GM12892 (cell line): ENCODE measurements at regions not wholly inside any gene's neighbourhood (a gene's known extent, or its start where the extent isn't known, plus 50 kb on each side); places are given as distances from the start of the nearest gene placed in this dataset.

ENCODE experiments used
- POLR2A ChIP-seq: IDR thresholded peaks from 2 replicates; pipeline ENCODE4 v1.6.1; 2011; ENCODE audit warnings: low read depth, low read length, control low read depth
- POLR2AphosphoS5 ChIP-seq: IDR thresholded peaks from 2 replicates; pipeline ENCODE4 v1.6.1; 2011; ENCODE audit warnings: low read depth, low read length, control low read depth

DNA sequence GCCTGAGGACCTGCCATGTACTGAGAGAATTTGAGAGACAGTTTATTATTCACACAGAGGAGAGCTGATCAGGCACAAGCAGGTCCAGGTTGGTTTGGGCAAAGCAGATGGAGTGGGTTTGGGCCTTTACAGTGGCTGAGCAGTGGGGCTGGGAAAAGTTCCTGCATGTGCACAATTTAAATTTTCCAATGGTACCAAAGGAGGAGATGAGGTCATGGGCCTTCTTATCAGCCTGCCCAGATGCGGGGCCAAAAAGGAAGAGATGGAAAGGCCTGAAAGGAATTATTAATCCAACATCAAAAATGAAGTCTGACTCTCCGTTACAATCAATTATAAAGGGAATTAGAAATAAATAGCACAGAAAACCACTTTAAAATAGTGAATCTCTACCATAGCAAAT is 367.6 kb downstream of the TMEM135 start:
- TF ChIP-seq POLR2AphosphoS5 (no peak), POLR2A (no peak)
